ENCODE measurements at regions not wholly inside any gene's neighbourhood (a gene's known extent, or its start where the extent isn't known, plus 50 kb on each side); places are given as distances from the start of the nearest gene placed in this dataset.

DNA sequence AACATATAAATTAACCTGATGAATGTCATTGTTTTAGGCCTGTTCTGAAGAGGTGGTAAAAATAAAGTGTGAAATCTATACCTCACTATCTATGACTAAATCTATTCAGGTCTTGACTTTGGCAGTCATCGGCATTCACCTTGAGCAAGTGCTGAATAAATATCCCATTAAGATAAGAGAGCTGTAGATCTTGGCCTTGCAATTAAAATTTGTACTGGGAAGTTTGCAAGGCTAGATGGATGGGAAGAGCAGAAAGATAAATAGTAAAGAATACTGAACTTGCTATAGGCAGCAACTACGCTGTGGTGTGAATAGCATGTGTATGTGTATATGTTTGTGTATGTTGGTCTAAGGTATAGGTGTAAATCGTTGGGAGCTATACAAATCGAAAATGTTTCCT, 325.9 kb upstream of the PRICKLE1 start:
- POLR2A ChIA-PET = interaction anchor here (0.6 kb wide), 1 partner anchor 568 kb away, joined by 6 read pairs; no protein-coding TSS in a partner anchor
- TF ChIP-seq FEZF1 (tag by site-specific recombination; IDR thresholded peaks at IDR 0.05) (peak; percentile 28; the same call in 1 of the 2 replicates), ZNF626 (tag by site-specific recombination; IDR thresholded peaks at IDR 0.05) (no peak)
- TF ChIP-seq, protein P1, sequence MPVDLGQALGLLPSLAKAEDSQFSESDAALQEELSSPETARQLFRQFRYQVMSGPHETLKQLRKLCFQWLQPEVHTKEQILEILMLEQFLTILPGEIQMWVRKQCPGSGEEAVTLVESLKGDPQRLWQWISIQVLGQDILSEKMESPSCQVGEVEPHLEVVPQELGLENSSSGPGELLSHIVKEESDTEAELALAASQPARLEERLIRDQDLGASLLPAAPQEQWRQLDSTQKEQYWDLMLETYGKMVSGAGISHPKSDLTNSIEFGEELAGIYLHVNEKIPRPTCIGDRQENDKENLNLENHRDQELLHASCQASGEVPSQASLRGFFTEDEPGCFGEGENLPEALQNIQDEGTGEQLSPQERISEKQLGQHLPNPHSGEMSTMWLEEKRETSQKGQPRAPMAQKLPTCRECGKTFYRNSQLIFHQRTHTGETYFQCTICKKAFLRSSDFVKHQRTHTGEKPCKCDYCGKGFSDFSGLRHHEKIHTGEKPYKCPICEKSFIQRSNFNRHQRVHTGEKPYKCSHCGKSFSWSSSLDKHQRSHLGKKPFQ (tag by site-specific recombination; IDR thresholded peaks at IDR 0.05) = 0 out of 2 replicates have a peak, but pooled peaks have one; percentile 19
- Histone ChIP-seq H3K4me1 (ENCODE audit: control insufficient read depth, insufficient read depth, low read length) (0 out of 2 replicates have a peak, but pooled peaks cover 2% of the 10 kb centered on the region), H3K4me3 (ENCODE audit: low read depth, low read length) (no peak overlapping the region), H3K36me3 (ENCODE audit: control insufficient read depth in 2 of 2, insufficient read depth in 1 of 2, low read length in 2 of 2) (no peaks in the 10 kb centered on the region), H3K27ac (ENCODE audit: extremely low read depth, low read depth, low read length) (no peak overlapping the region), H3K9me3 (ENCODE audit: control insufficient read depth, insufficient read depth, low read depth, low read length) (no peaks in the 10 kb centered on the region)
- CTCF ChIA-PET = interaction anchor here (0.7 kb wide), 1 partner anchor 338 kb away, joined by 3 read pairs; no protein-coding TSS in a partner anchor

DNA sequence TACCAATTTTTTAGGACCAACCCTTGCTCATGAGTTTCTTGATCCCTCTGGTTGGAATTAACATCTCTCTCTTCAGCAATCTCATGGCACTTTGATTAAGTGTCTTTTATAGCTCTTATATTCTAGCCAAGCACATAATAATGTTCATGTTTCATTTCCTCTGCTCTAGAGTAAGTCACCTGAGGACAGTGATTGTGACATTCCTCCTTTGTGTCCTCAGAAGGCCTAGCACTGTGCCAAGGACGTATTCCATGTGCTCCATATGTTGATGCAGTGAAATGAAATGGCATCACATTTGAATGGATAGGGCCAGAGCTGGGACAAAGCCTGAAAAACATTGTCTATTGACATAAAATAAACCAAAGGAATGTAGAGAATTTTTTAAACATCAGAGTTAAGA, 322.8 kb upstream of the PRICKLE1 start:
- ChIA-PET CTCF (interaction anchor here (0.6 kb wide), 1 partner anchor 37 kb away, joined by 4 read pairs; no protein-coding TSS in a partner anchor), POLR2A (no interaction called here)
- TF ChIP-seq ZNF394 (tag by site-specific recombination; IDR thresholded peaks at IDR 0.05; ENCODE audit: borderline replicate concordance) (no peak), ZNF658 (tag by site-specific recombination; IDR thresholded peaks at IDR 0.05) (no peak), ZNF37A (tag by site-specific recombination; IDR thresholded peaks at IDR 0.05) (no peak), HOXD13 (CRISPR knock-in tag; IDR thresholded peaks at IDR 0.05; ENCODE audit: borderline replicate concordance) (no peak), BCL11A (tag by site-specific recombination; IDR thresholded peaks at IDR 0.05; ENCODE audit: low read depth) (no peak), ZNF473 (tag by site-specific recombination; IDR thresholded peaks at IDR 0.05) (no peak), ZNF707 (tag by site-specific recombination; IDR thresholded peaks at IDR 0.05) (no peak), WT1 (tag by site-specific recombination; IDR thresholded peaks at IDR 0.05) (no peak)
- TF ChIP-seq, protein P2, sequence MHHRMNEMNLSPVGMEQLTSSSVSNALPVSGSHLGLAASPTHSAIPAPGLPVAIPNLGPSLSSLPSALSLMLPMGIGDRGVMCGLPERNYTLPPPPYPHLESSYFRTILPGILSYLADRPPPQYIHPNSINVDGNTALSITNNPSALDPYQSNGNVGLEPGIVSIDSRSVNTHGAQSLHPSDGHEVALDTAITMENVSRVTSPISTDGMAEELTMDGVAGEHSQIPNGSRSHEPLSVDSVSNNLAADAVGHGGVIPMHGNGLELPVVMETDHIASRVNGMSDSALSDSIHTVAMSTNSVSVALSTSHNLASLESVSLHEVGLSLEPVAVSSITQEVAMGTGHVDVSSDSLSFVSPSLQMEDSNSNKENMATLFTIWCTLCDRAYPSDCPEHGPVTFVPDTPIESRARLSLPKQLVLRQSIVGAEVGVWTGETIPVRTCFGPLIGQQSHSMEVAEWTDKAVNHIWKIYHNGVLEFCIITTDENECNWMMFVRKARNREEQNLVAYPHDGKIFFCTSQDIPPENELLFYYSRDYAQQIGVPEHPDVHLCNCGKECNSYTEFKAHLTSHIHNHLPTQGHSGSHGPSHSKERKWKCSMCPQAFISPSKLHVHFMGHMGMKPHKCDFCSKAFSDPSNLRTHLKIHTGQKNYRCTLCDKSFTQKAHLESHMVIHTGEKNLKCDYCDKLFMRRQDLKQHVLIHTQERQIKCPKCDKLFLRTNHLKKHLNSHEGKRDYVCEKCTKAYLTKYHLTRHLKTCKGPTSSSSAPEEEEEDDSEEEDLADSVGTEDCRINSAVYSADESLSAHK (tag by site-specific recombination; IDR thresholded peaks at IDR 0.05) = no peak
- TF ChIP-seq, protein P3, sequence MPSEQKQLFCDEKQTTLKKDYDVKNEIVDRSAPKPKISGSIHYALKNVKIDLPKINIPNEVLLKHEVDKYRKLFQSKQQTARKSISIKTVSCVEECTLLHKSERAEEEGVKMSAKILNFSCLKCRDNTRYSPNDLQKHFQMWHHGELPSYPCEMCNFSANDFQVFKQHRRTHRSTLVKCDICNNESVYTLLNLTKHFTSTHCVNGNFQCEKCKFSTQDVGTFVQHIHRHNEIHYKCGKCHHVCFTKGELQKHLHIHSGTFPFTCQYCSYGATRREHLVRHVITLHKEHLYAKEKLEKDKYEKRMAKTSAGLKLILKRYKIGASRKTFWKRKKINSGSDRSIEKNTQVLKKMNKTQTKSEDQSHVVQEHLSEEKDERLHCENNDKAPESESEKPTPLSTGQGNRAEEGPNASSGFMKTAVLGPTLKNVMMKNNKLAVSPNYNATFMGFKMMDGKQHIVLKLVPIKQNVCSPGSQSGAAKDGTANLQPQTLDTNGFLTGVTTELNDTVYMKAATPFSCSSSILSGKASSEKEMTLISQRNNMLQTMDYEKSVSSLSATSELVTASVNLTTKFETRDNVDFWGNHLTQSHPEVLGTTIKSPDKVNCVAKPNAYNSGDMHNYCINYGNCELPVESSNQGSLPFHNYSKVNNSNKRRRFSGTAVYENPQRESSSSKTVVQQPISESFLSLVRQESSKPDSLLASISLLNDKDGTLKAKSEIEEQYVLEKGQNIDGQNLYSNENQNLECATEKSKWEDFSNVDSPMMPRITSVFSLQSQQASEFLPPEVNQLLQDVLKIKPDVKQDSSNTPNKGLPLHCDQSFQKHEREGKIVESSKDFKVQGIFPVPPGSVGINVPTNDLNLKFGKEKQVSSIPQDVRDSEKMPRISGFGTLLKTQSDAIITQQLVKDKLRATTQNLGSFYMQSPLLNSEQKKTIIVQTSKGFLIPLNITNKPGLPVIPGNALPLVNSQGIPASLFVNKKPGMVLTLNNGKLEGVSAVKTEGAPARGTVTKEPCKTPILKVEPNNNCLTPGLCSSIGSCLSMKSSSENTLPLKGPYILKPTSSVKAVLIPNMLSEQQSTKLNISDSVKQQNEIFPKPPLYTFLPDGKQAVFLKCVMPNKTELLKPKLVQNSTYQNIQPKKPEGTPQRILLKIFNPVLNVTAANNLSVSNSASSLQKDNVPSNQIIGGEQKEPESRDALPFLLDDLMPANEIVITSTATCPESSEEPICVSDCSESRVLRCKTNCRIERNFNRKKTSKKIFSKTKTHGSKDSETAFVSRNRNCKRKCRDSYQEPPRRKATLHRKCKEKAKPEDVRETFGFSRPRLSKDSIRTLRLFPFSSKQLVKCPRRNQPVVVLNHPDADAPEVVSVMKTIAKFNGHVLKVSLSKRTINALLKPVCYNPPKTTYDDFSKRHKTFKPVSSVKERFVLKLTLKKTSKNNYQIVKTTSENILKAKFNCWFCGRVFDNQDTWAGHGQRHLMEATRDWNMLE (tag by site-specific recombination; conservative IDR thresholded peaks at IDR 0.05; ENCODE audit: low read depth) = no peak
- TF ChIP-seq, protein P4, sequence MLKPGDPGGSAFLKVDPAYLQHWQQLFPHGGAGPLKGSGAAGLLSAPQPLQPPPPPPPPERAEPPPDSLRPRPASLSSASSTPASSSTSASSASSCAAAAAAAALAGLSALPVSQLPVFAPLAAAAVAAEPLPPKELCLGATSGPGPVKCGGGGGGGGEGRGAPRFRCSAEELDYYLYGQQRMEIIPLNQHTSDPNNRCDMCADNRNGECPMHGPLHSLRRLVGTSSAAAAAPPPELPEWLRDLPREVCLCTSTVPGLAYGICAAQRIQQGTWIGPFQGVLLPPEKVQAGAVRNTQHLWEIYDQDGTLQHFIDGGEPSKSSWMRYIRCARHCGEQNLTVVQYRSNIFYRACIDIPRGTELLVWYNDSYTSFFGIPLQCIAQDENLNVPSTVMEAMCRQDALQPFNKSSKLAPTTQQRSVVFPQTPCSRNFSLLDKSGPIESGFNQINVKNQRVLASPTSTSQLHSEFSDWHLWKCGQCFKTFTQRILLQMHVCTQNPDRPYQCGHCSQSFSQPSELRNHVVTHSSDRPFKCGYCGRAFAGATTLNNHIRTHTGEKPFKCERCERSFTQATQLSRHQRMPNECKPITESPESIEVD (tag by site-specific recombination; IDR thresholded peaks at IDR 0.05) = no peak
- TF ChIP-seq, protein P5, sequence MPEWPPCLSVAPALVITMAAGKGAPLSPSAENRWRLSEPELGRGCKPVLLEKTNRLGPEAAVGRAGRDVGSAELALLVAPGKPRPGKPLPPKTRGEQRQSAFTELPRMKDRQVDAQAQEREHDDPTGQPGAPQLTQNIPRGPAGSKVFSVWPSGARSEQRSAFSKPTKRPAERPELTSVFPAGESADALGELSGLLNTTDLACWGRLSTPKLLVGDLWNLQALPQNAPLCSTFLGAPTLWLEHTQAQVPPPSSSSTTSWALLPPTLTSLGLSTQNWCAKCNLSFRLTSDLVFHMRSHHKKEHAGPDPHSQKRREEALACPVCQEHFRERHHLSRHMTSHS (tag by site-specific recombination; IDR thresholded peaks at IDR 0.05) = no peak
- TF ChIP-seq, protein P6, sequence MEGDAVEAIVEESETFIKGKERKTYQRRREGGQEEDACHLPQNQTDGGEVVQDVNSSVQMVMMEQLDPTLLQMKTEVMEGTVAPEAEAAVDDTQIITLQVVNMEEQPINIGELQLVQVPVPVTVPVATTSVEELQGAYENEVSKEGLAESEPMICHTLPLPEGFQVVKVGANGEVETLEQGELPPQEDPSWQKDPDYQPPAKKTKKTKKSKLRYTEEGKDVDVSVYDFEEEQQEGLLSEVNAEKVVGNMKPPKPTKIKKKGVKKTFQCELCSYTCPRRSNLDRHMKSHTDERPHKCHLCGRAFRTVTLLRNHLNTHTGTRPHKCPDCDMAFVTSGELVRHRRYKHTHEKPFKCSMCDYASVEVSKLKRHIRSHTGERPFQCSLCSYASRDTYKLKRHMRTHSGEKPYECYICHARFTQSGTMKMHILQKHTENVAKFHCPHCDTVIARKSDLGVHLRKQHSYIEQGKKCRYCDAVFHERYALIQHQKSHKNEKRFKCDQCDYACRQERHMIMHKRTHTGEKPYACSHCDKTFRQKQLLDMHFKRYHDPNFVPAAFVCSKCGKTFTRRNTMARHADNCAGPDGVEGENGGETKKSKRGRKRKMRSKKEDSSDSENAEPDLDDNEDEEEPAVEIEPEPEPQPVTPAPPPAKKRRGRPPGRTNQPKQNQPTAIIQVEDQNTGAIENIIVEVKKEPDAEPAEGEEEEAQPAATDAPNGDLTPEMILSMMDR (tag by site-specific recombination; IDR thresholded peaks at IDR 0.05) = no peak
- no peak overlapping the region for H3K4me3 ChIP-seq (ENCODE audit: low read depth, low read length)
- no peaks in the 10 kb centered on the region for H3K9me3 ChIP-seq (ENCODE audit: control insufficient read depth, insufficient read depth, low read depth, low read length)
- 0 out of 2 replicates have a peak, but pooled peaks cover 2% of the 10 kb centered on the region for H3K4me1 ChIP-seq (ENCODE audit: control insufficient read depth, insufficient read depth, low read length)
- H3K27ac ChIP-seq (ENCODE audit: extremely low read depth, low read depth, low read length) = no peak overlapping the region
- no peaks in the 10 kb centered on the region for H3K36me3 ChIP-seq (ENCODE audit: control insufficient read depth in 2 of 2, insufficient read depth in 1 of 2, low read length in 2 of 2)
